ENCODE measurements at regions not wholly inside any gene's neighbourhood (a gene's known extent, or its start where the extent isn't known, plus 50 kb on each side); places are given as distances from the start of the nearest gene placed in this dataset.
"Not testable (repeated sequence)": the region's sequence is repeated elsewhere in the genome, so short reads cannot be mapped to it uniquely, and the experiment has no call there.

GRCh38 chr3:157856078-157856939 lies 249.9 kb downstream of the SHOX2 start:
- Histone ChIP-seq H3K9me3 (no peaks in the 10 kb centered on the region), H3K4me1 (peaks cover 0 to 5% of the 10 kb centered on the region in 2 donors), H3K4me3 (no peak overlapping the region), H3K27ac (no peak overlapping the region), H3K27me3 (no peaks in the 10 kb centered on the region), H3K36me3 (no peaks in the 10 kb centered on the region)
- DNase-seq (ENCODE audit: low spot score) = no peak
- no peak for TF ChIP-seq CTCF (IDR thresholded peaks at IDR 0.05)

- not testable (repeated sequence) for H3K36me3 ChIP-seq; H3K27me3 ChIP-seq; H3K9me3 ChIP-seq; H3K4me3 ChIP-seq; DNase-seq (ENCODE audit: low spot score); H3K27ac ChIP-seq; H3K4me1 ChIP-seq
These were observed 260.4 kb downstream of the SHOX2 start for GRCh38 chr3:157845839-157846238.

- H3K4me3 ChIP-seq = no peak overlapping the region
- no peaks in the 10 kb centered on the region for H3K27me3 ChIP-seq
- H3K4me1 ChIP-seq = no peaks in the 10 kb centered on the region
- no peak for TF ChIP-seq CTCF (IDR thresholded peaks at IDR 0.05)
- no peaks in the 10 kb centered on the region for H3K9me3 ChIP-seq
- no peak overlapping the region for H3K27ac ChIP-seq
- H3K36me3 ChIP-seq = no peaks in the 10 kb centered on the region
- no peak for DNase-seq (ENCODE audit: low spot score)
These were observed 261.2 kb downstream of the SHOX2 start for GRCh38 chr3:157844800-157845565.

GRCh38 chr3:157844216-157844615 lies 262.0 kb downstream of the SHOX2 start:
- no peaks in the 10 kb centered on the region for H3K4me1 ChIP-seq
- TF ChIP-seq CTCF (IDR thresholded peaks at IDR 0.05) = no peak
- DNase-seq (ENCODE audit: low spot score) = no peak
- no peak overlapping the region for H3K4me3 ChIP-seq
- H3K27me3 ChIP-seq = no peaks in the 10 kb centered on the region
- H3K36me3 ChIP-seq = no peaks in the 10 kb centered on the region
- no peaks in the 10 kb centered on the region for H3K9me3 ChIP-seq
- no peak overlapping the region for H3K27ac ChIP-seq

DNA sequence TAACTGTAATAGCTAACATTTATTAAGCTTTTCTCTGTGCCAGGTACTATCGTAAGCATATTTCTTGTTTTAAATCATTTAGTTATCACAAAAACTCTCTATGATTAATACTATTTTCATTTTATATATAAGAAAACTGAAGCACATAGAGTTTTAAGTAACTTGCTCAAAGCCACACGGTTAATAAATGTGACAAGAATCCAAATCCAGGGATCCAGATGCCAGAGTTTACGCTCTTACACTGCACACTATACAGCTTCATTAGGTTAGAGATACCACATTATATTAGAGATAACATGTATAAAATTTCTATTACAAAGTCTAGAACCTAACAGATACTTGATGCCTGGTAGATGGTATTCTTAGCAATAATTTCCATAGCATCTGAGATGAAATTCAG lies 265.2 kb downstream of the SHOX2 start:
- no peak for TF ChIP-seq CTCF (IDR thresholded peaks at IDR 0.05)

GRCh38 chr3:157840564-157840963 lies 265.7 kb downstream of the SHOX2 start:
- no peaks in the 10 kb centered on the region for H3K36me3 ChIP-seq
- H3K4me1 ChIP-seq = no peaks in the 10 kb centered on the region
- DNase-seq (ENCODE audit: low spot score) = no peak
- H3K27me3 ChIP-seq = no peaks in the 10 kb centered on the region
- no peaks in the 10 kb centered on the region for H3K9me3 ChIP-seq
- no peak overlapping the region for H3K27ac ChIP-seq
- TF ChIP-seq CTCF (IDR thresholded peaks at IDR 0.05) = no peak
- H3K4me3 ChIP-seq = no peak overlapping the region

More for the DNA sequence above, 265.2 kb downstream of the SHOX2 start:
- no peaks in the 10 kb centered on the region for H3K9me3 ChIP-seq
- no peak overlapping the region for H3K27ac ChIP-seq
- no peak for DNase-seq (ENCODE audit: low spot score)
- no peaks in the 10 kb centered on the region for H3K36me3 ChIP-seq
- H3K27me3 ChIP-seq = no peaks in the 10 kb centered on the region
- no peak overlapping the region for H3K4me3 ChIP-seq
- H3K4me1 ChIP-seq = no peaks in the 10 kb centered on the region

Measured in right atrium auricular region (tissue), 2 donors.